Prostate gland (tissue), 2 donors: ENCODE measurements at regions not wholly inside any gene's neighbourhood (a gene's known extent, or its start where the extent isn't known, plus 50 kb on each side); places are given as distances from the start of the nearest gene placed in this dataset.

Experiments
- CTCF ChIP-seq, 4 experiments: fragments of 200-600 bp in 2 of 4; fragments of 450-650 bp in 2 of 4; sonication (generic) in 2 of 4; IDR thresholded peaks; 1 replicate in 3 of 4; 2 replicates in 1 of 4; pipeline ENCODE4 v1.5.1; 2016 to 2019; ENCODE audit warnings: antibody characterized with exemption in 4 of 4, mild to moderate bottlenecking in 2 of 4, moderate library complexity in 2 of 4
- POLR2A ChIP-seq: fragments of 450-650 bp; IDR thresholded peaks from one replicate; pipeline ENCODE4 v1.6.1; 2016; ENCODE audit warnings: antibody characterized with exemption, mild to moderate bottlenecking
- POLR2AphosphoS5 ChIP-seq: sonication (generic); formaldehyde crosslinking; IDR thresholded peaks from one replicate; pipeline ENCODE4 v1.6.1; 2017; ENCODE audit warnings: antibody characterized with exemption

GRCh38 chr4:155489271-155489670 lies 112.5 kb upstream of the MAP9 start:
- TF ChIP-seq CTCF (IDR thresholded peaks at IDR 0.05) (no peak), POLR2A (no peak), POLR2AphosphoS5 (no peak)
